ENCODE measurements at regions not wholly inside any gene's neighbourhood (a gene's known extent, or its start where the extent isn't known, plus 50 kb on each side); places are given as distances from the start of the nearest gene placed in this dataset.
"Not testable (repeated sequence)": the region's sequence is repeated elsewhere in the genome, so short reads cannot be mapped to it uniquely, and the experiment has no call there.

GRCh38 chr2:595141-595815, 81.9 kb downstream of the TMEM18 start:
- no peak for DNase-seq (ENCODE audit: low read depth)

- no peak for DNase-seq (ENCODE audit: low read depth)
These were observed 82.8 kb downstream of the TMEM18 start for GRCh38 chr2:594297-594949.

GRCh38 chr2:593356-594026, 83.7 kb downstream of the TMEM18 start:
- no peak for DNase-seq (ENCODE audit: low read depth)

- DNase-seq (ENCODE audit: low read depth) = no peak
These were observed 84.5 kb downstream of the TMEM18 start for GRCh38 chr2:592737-593136.

GRCh38 chr2:590214-591175, 86.7 kb downstream of the TMEM18 start:
- no peak for DNase-seq (ENCODE audit: low read depth)

GRCh38 chr2:589281-590130, 87.7 kb downstream of the TMEM18 start:
- no peak for DNase-seq (ENCODE audit: low read depth)

GRCh38 chr2:588074-588645, 89.0 kb downstream of the TMEM18 start:
- DNase-seq (ENCODE audit: low read depth) = no peak

GRCh38 chr2:587087-587960, 89.9 kb downstream of the TMEM18 start:
- DNase-seq (ENCODE audit: low read depth) = no peak

- DNase-seq (ENCODE audit: low read depth) = no peak
These were observed 90.5 kb downstream of the TMEM18 start for GRCh38 chr2:586641-587076.

GRCh38 chr2:584863-585823, 92.1 kb downstream of the TMEM18 start:
- DNase-seq (ENCODE audit: low read depth) = no peak

GRCh38 chr2:583666-584065, 93.5 kb downstream of the TMEM18 start:
- no peak for DNase-seq (ENCODE audit: low read depth)

GRCh38 chr2:582792-583528, 94.2 kb downstream of the TMEM18 start:
- no peak for DNase-seq (ENCODE audit: low read depth)

- not testable (repeated sequence) for DNase-seq (ENCODE audit: low read depth)
These were observed 94.9 kb downstream of the TMEM18 start for GRCh38 chr2:582289-582688.

- no peak for DNase-seq (ENCODE audit: low read depth)
These were observed 97.2 kb downstream of the TMEM18 start for GRCh38 chr2:579961-580360.

- no peak for DNase-seq (ENCODE audit: low read depth)
These were observed 97.8 kb downstream of the TMEM18 start for GRCh38 chr2:579351-579886.

- no peak for DNase-seq (ENCODE audit: low read depth)
These were observed 100.9 kb downstream of the TMEM18 start for GRCh38 chr2:576292-576691.

- DNase-seq (ENCODE audit: low read depth) = no peak
These were observed 101.4 kb downstream of the TMEM18 start for GRCh38 chr2:575727-576236.

Data from stimulated activated CD4-positive, alpha-beta T cell treated with anti-CD3 and anti-CD28 coated beads, Interleukin-2, amount 100 ng/mL, for 4 hours (primary cell).